Activated CD4-positive, alpha-beta memory T cell treated with anti-CD3 and anti-CD28 coated beads, Interleukin-2, amount 10 ng/mL, durations not matched to agents 7 days and 5 days (primary cell): ENCODE measurements at regions not wholly inside any gene's neighbourhood (a gene's known extent, or its start where the extent isn't known, plus 50 kb on each side); places are given as distances from the start of the nearest gene placed in this dataset.
"Not testable (repeated sequence)": the region's sequence is repeated elsewhere in the genome, so short reads cannot be mapped to it uniquely, and the experiment has no call there.

ENCODE experiments used
- CTCF ChIA-PET: fragments of 350-600 bp; sonication (Branson Sonifier 250); formaldehyde crosslinking; loops from one replicate; lab custom pipeline; 2021; ENCODE audit warnings: antibody characterized with exemption, inconsistent platforms; lab: Charles Lee
- POLR2A ChIA-PET: fragments of 350-600 bp; sonication (Branson Sonifier 250); formaldehyde crosslinking; loops from one replicate; lab custom pipeline; 2021; ENCODE audit warnings: antibody characterized with exemption; lab: Charles Lee
- DNase-seq: peaks from one replicate; pipeline ENCODE4 v3.0.0-alpha.2; 2020
- H3K27ac Mint-ChIP-seq: one replicate; pipeline ENCODE4 v1.8.0; 2021; ENCODE audit warnings: mild to moderate bottlenecking, mixed read lengths
- H3K27me3 Mint-ChIP-seq: one replicate; pipeline ENCODE4 v1.8.0; 2021; ENCODE audit warnings: mixed read lengths
- H3K36me3 Mint-ChIP-seq: one replicate; pipeline ENCODE4 v1.8.0; 2021; ENCODE audit warnings: low read depth, mixed read lengths
- H3K4me1 Mint-ChIP-seq: one replicate; pipeline ENCODE4 v1.8.0; 2021; ENCODE audit warnings: mixed read lengths
- H3K4me3 Mint-ChIP-seq: one replicate; pipeline ENCODE4 v1.8.0; 2021; ENCODE audit warnings: mild to moderate bottlenecking, mixed read lengths
- H3K9me3 Mint-ChIP-seq: one replicate; pipeline ENCODE4 v1.8.0; 2021; ENCODE audit warnings: mixed read lengths

- Mint-ChIP-seq H3K27ac (no peak overlapping the region), H3K9me3 (peaks cover 2% of the 10 kb centered on the region), H3K27me3 (no peaks in the 10 kb centered on the region), H3K4me1 (no peaks in the 10 kb centered on the region), H3K36me3 (no peaks in the 10 kb centered on the region), H3K4me3 (no peak overlapping the region)
- POLR2A ChIA-PET, result no interaction called here
- CTCF ChIA-PET, result no interaction called here
- DNase-seq, result no peak
Measured at GRCh38 chr2:34143149-34143548, 544.0 kb upstream of the FAM98A start.

- CTCF ChIA-PET, DNase-seq, POLR2A ChIA-PET, H3K27me3 Mint-ChIP-seq, H3K27ac Mint-ChIP-seq, H3K36me3 Mint-ChIP-seq, H3K9me3 Mint-ChIP-seq, H3K4me1 Mint-ChIP-seq, H3K4me3 Mint-ChIP-seq: not testable (repeated sequence)
Measured at GRCh38 chr2:34142531-34143008, 543.5 kb upstream of the FAM98A start.

GRCh38 chr2:34133065-34133464 is 534.0 kb upstream of the FAM98A start:
- H3K36me3 Mint-ChIP-seq, POLR2A ChIA-PET, H3K27ac Mint-ChIP-seq, CTCF ChIA-PET, H3K4me3 Mint-ChIP-seq, H3K27me3 Mint-ChIP-seq, H3K9me3 Mint-ChIP-seq, DNase-seq, H3K4me1 Mint-ChIP-seq: not testable (repeated sequence)

- DNase-seq, result no peak
- Mint-ChIP-seq H3K36me3 (no peaks in the 10 kb centered on the region), H3K27me3 (no peaks in the 10 kb centered on the region), H3K4me3 (no peak overlapping the region), H3K4me1 (no peaks in the 10 kb centered on the region), H3K27ac (no peak overlapping the region), H3K9me3 (no peaks in the 10 kb centered on the region)
- POLR2A ChIA-PET, result no interaction called here
- CTCF ChIA-PET, result no interaction called here
Measured at GRCh38 chr2:34126279-34126678, 527.2 kb upstream of the FAM98A start.

GRCh38 chr2:34123996-34124785 is 525.1 kb upstream of the FAM98A start:
- no peaks in the 10 kb centered on the region for H3K36me3 Mint-ChIP-seq
- DNase-seq, result no peak
- no peak overlapping the region for H3K4me3 Mint-ChIP-seq
- H3K9me3 Mint-ChIP-seq, result no peaks in the 10 kb centered on the region
- H3K27me3 Mint-ChIP-seq, result no peaks in the 10 kb centered on the region
- ChIA-PET POLR2A (no interaction called here), CTCF (no interaction called here)
- no peak overlapping the region for H3K27ac Mint-ChIP-seq
- H3K4me1 Mint-ChIP-seq, result no peaks in the 10 kb centered on the region

- POLR2A ChIA-PET, result no interaction called here
- DNase-seq, result no peak
- no peaks in the 10 kb centered on the region for H3K36me3 Mint-ChIP-seq
- no peaks in the 10 kb centered on the region for H3K4me1 Mint-ChIP-seq
- H3K27me3 Mint-ChIP-seq, result no peaks in the 10 kb centered on the region
- no peak overlapping the region for H3K27ac Mint-ChIP-seq
- CTCF ChIA-PET, result no interaction called here
- H3K9me3 Mint-ChIP-seq, result no peaks in the 10 kb centered on the region
- H3K4me3 Mint-ChIP-seq, result no peak overlapping the region
Measured at GRCh38 chr2:34121076-34121475, 522.0 kb upstream of the FAM98A start.

GRCh38 chr2:34115076-34115475 is 516.0 kb upstream of the FAM98A start:
- Mint-ChIP-seq H3K27me3 (no peaks in the 10 kb centered on the region), H3K9me3 (no peaks in the 10 kb centered on the region), H3K36me3 (no peaks in the 10 kb centered on the region), H3K27ac (no peak overlapping the region), H3K4me1 (no peaks in the 10 kb centered on the region), H3K4me3 (no peak overlapping the region)
- ChIA-PET POLR2A (no interaction called here), CTCF (no interaction called here)
- no peak for DNase-seq

GRCh38 chr2:34112161-34112560 is 513.1 kb upstream of the FAM98A start:
- no peaks in the 10 kb centered on the region for H3K27me3 Mint-ChIP-seq
- H3K4me3 Mint-ChIP-seq, result no peak overlapping the region
- no peak for DNase-seq
- H3K9me3 Mint-ChIP-seq, result no peaks in the 10 kb centered on the region
- no peak overlapping the region for H3K27ac Mint-ChIP-seq
- ChIA-PET CTCF (no interaction called here), POLR2A (no interaction called here)
- H3K36me3 Mint-ChIP-seq, result no peaks in the 10 kb centered on the region
- H3K4me1 Mint-ChIP-seq, result no peaks in the 10 kb centered on the region

GRCh38 chr2:34110392-34110791 is 511.3 kb upstream of the FAM98A start:
- CTCF ChIA-PET, result no interaction called here
- no peaks in the 10 kb centered on the region for H3K4me1 Mint-ChIP-seq

GRCh38 chr2:34107811-34108210 is 508.7 kb upstream of the FAM98A start:
- POLR2A ChIA-PET, result no interaction called here
- DNase-seq, result no peak
- no peak overlapping the region for H3K4me3 Mint-ChIP-seq
- CTCF ChIA-PET, result no interaction called here
- no peaks in the 10 kb centered on the region for H3K27me3 Mint-ChIP-seq
- no peak overlapping the region for H3K27ac Mint-ChIP-seq
- no peaks in the 10 kb centered on the region for H3K9me3 Mint-ChIP-seq
- no peaks in the 10 kb centered on the region for H3K4me1 Mint-ChIP-seq
- H3K36me3 Mint-ChIP-seq, result no peaks in the 10 kb centered on the region

More at GRCh38 chr2:34110392-34110791, 511.3 kb upstream of the FAM98A start:
- no peak for DNase-seq
- Mint-ChIP-seq H3K36me3 (no peaks in the 10 kb centered on the region), H3K27ac (no peak overlapping the region), H3K27me3 (no peaks in the 10 kb centered on the region), H3K9me3 (no peaks in the 10 kb centered on the region), H3K4me3 (no peak overlapping the region)
- POLR2A ChIA-PET, result no interaction called here

GRCh38 chr2:34105006-34105767 is 506.1 kb upstream of the FAM98A start:
- Mint-ChIP-seq H3K4me3 (no peak overlapping the region), H3K27ac (no peak overlapping the region), H3K36me3 (no peaks in the 10 kb centered on the region), H3K27me3 (no peaks in the 10 kb centered on the region), H3K9me3 (no peaks in the 10 kb centered on the region), H3K4me1 (no peaks in the 10 kb centered on the region)
- no peak for DNase-seq
- POLR2A ChIA-PET, result no interaction called here
- CTCF ChIA-PET, result no interaction called here

- H3K36me3 Mint-ChIP-seq, result no peaks in the 10 kb centered on the region
- POLR2A ChIA-PET, result no interaction called here
- DNase-seq, result no peak
- no peaks in the 10 kb centered on the region for H3K4me1 Mint-ChIP-seq
- no peak overlapping the region for H3K27ac Mint-ChIP-seq
- CTCF ChIA-PET, result no interaction called here
- no peaks in the 10 kb centered on the region for H3K27me3 Mint-ChIP-seq
- H3K4me3 Mint-ChIP-seq, result no peak overlapping the region
- no peaks in the 10 kb centered on the region for H3K9me3 Mint-ChIP-seq
Measured at GRCh38 chr2:34104601-34105000, 505.5 kb upstream of the FAM98A start.

GRCh38 chr2:34103437-34103836 is 504.3 kb upstream of the FAM98A start:
- ChIA-PET CTCF (no interaction called here), POLR2A (no interaction called here)
- Mint-ChIP-seq H3K9me3 (no peaks in the 10 kb centered on the region), H3K27me3 (no peaks in the 10 kb centered on the region), H3K4me3 (no peak overlapping the region), H3K4me1 (no peaks in the 10 kb centered on the region), H3K36me3 (no peaks in the 10 kb centered on the region), H3K27ac (no peak overlapping the region)
- DNase-seq, result no peak

GRCh38 chr2:34102339-34102738 is 503.2 kb upstream of the FAM98A start:
- POLR2A ChIA-PET, result no interaction called here
- CTCF ChIA-PET, result no interaction called here

More at GRCh38 chr2:34102339-34102738, 503.2 kb upstream of the FAM98A start:
- Mint-ChIP-seq H3K27me3 (no peaks in the 10 kb centered on the region), H3K4me3 (no peak overlapping the region), H3K9me3 (no peaks in the 10 kb centered on the region), H3K27ac (no peak overlapping the region), H3K36me3 (no peaks in the 10 kb centered on the region), H3K4me1 (no peaks in the 10 kb centered on the region)
- DNase-seq, result no peak
